HG02981 (cell line): ENCODE measurements at regions not wholly inside any gene's neighbourhood (a gene's known extent, or its start where the extent isn't known, plus 50 kb on each side); places are given as distances from the start of the nearest gene placed in this dataset.
"Not testable (repeated sequence)": the region's sequence is repeated elsewhere in the genome, so short reads cannot be mapped to it uniquely, and the experiment has no call there.

ENCODE experiments used
- ATAC-seq: cut with Tn5 transposase; IDR thresholded peaks from one replicate; pipeline ENCODE4 v1.9.1; 2021; ENCODE audit warnings: mild to moderate bottlenecking, moderate library complexity; ENCODE audit not compliant: unreplicated experiment

DNA sequence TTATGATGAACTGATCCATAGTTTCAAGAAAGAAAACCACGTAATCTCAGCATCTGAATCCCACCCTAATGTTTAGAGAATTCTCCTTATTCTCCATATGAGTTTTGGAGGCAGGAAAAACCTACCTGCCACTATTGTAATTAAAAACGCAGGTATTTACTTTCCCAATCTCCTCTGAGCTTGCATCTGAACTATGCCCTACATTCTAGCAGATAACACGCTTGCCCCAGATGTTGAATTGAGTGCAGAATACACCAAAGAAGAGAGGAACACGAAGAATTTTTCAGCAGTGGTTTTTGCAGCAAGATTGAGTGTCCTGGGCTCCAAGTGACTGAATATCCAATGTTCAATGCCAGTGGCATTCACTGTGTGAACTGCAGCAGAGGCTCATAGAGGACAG, 182.4 kb downstream of the COX18 start:
- no peak for ATAC-seq

- no peak for ATAC-seq
These were observed 182.9 kb downstream of the COX18 start for GRCh38 chr4:72886602-72887001.

DNA sequence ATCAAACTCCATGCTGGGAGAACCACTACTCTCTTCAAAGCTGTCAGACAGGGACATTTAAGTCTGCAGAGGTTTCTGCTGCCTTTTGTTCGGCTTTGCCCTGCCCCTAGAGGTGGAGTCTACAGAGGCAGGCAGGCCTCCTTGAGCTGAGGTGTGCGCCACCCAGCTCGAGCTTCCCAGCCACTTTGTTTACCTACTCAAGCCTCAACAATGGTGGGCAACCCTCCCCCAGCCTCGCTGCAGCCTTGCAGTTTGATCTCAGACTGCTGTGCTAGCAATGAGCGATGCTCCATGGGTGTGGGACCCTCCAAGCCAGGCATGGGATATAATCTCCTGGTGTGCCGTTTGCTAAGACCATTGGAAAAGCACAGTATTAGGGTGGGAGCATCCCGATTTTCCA, 185.3 kb downstream of the COX18 start:
- ATAC-seq = not testable (repeated sequence)

- ATAC-seq = no peak
These were observed 192.6 kb downstream of the COX18 start for GRCh38 chr4:72876946-72877345.

DNA sequence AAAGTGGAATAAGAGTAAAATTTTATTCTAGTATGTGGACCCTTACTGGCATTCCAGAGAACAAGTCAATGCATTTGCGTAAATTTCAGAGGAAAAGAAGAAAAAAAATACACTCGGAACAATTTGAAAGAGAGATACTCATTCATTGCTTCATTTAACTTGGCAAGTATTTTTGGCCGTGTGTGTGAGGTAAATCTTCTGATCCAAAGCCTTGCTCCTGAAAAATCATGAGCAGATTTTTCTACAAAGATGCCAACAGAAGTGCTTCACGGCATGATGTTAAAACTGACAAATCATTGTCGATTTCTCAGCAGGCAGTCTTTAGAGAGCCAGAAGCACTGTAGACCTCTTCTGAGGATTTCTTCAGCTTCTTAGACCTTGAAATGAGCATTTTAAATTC, 194.0 kb downstream of the COX18 start:
- no peak for ATAC-seq

DNA sequence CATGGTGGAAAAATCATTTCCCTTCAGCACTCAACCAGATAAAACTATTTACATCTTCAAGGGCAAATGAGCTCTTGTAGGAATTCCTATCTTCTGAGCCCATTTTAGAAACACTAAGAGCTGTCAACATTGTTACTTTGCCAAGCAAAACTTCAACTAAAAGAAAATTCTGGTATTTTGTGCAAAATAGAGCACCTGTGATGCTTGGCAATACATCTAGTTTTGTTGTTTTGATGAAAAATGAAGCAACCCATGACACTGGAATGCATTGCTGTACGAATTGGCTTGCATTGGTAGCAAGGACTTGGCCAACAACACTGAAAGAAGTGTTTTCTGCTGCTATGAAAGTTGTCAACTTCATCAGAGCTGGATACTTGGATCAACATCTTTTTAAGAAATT, 194.4 kb downstream of the COX18 start:
- no peak for ATAC-seq

GRCh38 chr4:72864898-72865297, 204.6 kb downstream of the COX18 start:
- no peak for ATAC-seq

DNA sequence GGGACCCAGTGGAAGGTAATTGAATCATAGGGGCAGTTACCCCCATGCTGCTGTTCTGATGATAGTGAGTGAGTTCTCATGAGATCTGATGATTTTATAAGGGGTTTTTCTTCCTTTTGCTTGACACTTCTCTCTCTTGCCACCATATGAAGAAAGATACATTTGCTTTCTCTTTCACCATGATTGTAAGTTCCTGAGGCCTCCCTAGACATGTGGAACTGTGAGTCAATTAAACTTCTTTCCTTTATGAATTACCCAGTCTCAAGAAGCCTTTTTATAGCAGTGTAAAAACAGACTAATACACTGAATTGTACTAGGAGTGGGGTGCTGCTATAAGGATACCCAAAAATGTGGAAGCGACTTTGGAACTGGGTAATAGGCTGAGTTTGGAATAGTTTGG, 205.2 kb downstream of the COX18 start:
- not testable (repeated sequence) for ATAC-seq

- no peak for ATAC-seq
These were observed 208.8 kb downstream of the COX18 start for GRCh38 chr4:72860766-72861165.

DNA sequence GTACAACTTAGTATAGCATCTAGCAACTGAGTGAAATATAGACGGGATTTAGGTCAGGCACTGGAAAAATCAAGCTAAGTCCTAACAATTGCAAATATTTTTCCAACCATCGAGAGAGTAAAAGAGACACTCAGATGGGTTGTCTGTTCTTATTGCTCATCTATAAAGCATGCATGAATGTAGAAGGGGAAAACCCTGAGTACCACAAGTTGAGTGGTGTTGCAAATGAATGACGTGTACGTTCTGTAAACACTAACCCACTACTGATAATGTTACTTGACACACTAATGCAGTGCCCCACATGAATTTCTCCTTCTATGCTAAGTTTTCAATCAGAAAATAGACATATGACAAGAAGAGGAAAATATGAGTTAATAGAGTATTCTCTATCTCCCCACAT, 211.2 kb downstream of the COX18 start:
- ATAC-seq = no peak

DNA sequence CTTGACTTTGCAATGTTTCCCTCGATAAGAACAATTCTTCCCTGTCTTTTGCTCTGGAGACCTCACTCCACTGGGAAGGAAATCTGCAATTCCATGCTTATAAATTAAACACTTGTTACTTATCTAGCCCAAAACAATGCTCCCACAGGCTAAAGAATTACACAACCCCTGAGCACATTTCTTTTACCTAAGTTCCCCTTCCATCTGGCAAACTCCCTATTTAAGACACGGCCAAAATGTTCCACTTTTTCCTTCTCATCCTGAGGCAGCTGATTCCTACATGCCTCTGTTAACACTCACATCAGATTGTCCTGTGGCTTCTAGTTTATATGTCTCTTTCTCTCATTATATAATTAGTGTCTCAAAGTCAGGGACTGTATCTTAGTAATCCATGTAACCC, 211.7 kb downstream of the COX18 start:
- ATAC-seq = no peak

DNA sequence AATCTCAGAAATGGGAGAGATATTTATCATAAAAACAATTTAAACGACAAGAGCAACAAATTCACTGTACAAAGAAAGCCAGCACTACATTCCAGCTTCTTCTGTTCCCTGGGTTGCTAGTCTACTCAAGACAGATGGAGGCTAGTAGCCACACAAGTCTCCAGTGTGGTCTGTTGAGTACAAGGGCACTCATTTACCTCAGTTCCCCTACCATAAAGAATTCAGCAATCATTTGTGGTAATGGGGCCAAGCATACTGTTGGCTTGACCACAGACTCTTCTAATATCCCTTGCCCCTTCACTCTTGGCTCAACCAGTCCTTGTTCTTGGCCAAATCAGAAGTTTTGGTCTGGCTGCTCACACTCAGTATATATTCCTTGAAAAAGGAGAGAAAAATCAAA, 212.3 kb downstream of the COX18 start:
- no peak for ATAC-seq

DNA sequence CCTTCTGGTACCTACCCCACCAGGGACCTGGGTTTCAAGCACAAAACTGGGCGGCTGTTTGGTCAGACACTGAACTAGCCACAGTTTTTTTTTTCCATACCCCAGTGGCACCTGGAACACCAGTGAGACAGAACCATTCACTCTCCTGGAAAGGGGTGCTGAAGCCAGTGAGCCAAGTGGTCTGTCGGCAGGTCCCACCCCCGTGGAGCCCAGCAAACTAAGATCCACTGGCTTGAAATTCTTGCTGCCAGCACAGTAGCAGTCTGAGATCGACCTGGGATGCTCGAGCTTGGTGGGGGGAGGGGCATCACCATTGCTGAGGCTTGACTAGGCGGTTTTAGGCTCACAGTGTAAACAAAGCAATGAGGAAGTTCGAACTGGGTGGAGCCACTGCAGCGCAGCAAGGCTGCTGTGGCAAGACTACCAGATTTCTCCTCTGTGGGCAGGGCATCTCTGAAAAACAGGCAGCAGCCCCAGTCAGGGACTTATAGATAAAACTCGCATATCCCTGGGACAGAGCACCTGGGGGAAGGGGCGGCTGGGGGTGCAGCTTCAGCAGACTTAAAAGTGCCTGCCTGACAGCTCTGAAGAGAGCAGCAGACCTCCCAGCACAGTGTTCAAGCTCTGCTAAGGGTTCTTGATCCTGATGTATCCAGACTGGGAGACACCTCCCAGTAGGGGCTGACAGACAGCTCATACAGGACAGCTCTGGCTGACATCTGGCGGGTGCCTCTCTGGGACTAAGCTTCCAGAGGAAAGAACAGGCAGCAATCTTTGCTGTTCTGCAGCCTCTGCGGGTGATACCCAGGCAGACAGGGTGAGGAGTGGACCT, 223.0 kb downstream of the COX18 start:
- ATAC-seq = no peak

- no peak for ATAC-seq
These were observed 226.1 kb downstream of the COX18 start for GRCh38 chr4:72843466-72843865.

- ATAC-seq = no peak
These were observed 227.2 kb downstream of the COX18 start for GRCh38 chr4:72842323-72842722.

- ATAC-seq = not testable (repeated sequence)
These were observed 229.3 kb downstream of the COX18 start for GRCh38 chr4:72840166-72840565.

DNA sequence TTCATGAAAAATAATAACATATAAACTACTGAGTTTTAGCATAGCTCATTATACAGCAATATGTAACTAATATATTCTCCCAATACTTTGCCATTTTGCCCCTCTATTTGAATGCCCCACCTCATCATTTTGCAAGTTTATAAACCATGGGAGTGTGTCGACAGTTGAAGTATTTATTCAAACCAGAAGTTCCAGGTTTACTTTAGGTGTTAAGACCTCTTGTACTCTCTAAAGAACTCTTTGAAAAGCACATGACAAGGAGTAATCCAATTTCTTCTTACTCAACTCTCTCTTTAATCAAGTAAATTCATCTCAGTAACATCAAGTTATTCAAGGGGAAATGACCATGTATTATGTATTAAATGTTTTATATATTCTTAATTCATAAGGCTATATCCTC, 240.7 kb downstream of the COX18 start:
- ATAC-seq = no peak

DNA sequence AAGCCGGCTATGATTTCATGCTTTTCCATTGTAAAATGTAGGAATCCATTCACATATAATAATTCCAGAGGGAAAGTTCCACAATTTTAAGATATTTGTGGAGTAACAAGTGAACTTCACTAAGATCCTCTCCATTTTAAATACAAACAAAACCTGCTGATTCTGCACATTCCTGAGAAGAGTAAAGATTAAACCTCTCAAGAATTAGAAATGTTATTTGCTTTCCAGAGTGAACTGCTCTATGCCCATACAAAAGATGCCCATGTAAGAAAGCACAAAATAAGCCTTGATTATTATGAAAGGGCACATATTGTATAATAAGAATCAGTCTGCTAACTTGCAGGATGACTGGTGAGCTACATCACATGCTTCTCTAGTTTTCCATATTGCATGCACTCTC, 241.5 kb downstream of the COX18 start:
- ATAC-seq = no peak

- no peak for ATAC-seq
These were observed 249.4 kb downstream of the COX18 start for GRCh38 chr4:72820107-72820506.

- no peak for ATAC-seq
These were observed 248.0 kb upstream of the ADAMTS3 start for GRCh38 chr4:72817012-72817411.

DNA sequence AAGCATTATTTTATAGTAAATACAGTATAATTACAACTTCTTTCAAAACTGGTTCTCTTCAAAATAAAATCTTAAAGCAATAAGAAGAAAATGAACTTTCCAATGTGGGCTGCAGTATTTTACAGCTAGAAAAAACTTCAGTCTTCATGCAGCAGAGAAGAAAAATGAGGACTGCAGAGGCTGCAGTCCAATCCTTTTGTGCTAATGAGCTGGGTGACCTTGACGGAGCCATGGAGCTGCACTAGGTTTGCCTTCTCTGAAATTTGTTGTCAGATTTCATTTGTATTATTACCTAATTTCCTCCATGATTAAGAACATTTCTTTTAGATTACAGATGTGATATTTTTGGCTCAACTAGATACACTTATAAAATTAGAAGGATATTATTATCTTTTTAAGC, 245.2 kb upstream of the ADAMTS3 start:
- ATAC-seq = no peak

- no peak for ATAC-seq
These were observed 240.2 kb upstream of the ADAMTS3 start for GRCh38 chr4:72809208-72809607.

GRCh38 chr4:72805284-72805683, 236.3 kb upstream of the ADAMTS3 start:
- ATAC-seq = no peak
